DMS114 treated with DMSO at 0.1 percent for 48 hours (cell line): ENCODE measurements at regions not wholly inside any gene's neighbourhood (a gene's known extent, or its start where the extent isn't known, plus 50 kb on each side); places are given as distances from the start of the nearest gene placed in this dataset.
A peak's percentile ranks its signal among the peaks of the same experiment; 100 is the strongest.
"Not testable (repeated sequence)": the region's sequence is repeated elsewhere in the genome, so short reads cannot be mapped to it uniquely, and the experiment has no call there.

ENCODE experiments used
- DNase-seq: peaks from one replicate; lab custom pipeline; 2025; ENCODE audit not compliant: unreplicated experiment; lab: John Stamatoyannopoulos, UW

- DNase-seq = no peak
Observed at GRCh38 chr16:75780669-75781068, 54.4 kb upstream of the CPHXL start.

GRCh38 chr16:75781683-75782343 lies 55.5 kb upstream of the CPHXL start:
- DNase-seq = no peak

GRCh38 chr16:75787440-75787839 lies 61.1 kb upstream of the CPHXL start:
- no peak for DNase-seq

- peak; percentile 61 for DNase-seq
Observed at GRCh38 chr16:75789237-75789636, 62.9 kb upstream of the CPHXL start.

- DNase-seq = no peak
Observed at GRCh38 chr16:75792771-75793492, 66.6 kb upstream of the CPHXL start.

- DNase-seq = no peak
Observed at GRCh38 chr16:75793641-75794040, 67.4 kb upstream of the CPHXL start.

- DNase-seq = no peak
Observed at GRCh38 chr16:75794426-75794825, 68.1 kb upstream of the CPHXL start.

- DNase-seq = no peak
Observed at GRCh38 chr16:75798714-75799113, 72.4 kb upstream of the CPHXL start.

- DNase-seq = no peak
Observed at GRCh38 chr16:75801307-75801706, 75.0 kb upstream of the CPHXL start.

GRCh38 chr16:75803753-75804152 lies 77.5 kb upstream of the CPHXL start:
- no peak for DNase-seq

- DNase-seq = no peak
Observed at GRCh38 chr16:75804368-75804767, 78.1 kb upstream of the CPHXL start.

- DNase-seq = no peak
Observed at GRCh38 chr16:75805946-75806345, 79.7 kb upstream of the CPHXL start.

GRCh38 chr16:75806487-75806886 lies 80.2 kb upstream of the CPHXL start:
- DNase-seq = no peak

GRCh38 chr16:75810342-75810741 lies 84.1 kb upstream of the CPHXL start:
- DNase-seq = no peak

GRCh38 chr16:75811020-75811634 lies 84.8 kb upstream of the CPHXL start:
- no peak for DNase-seq

GRCh38 chr16:75818491-75818890 lies 92.2 kb upstream of the CPHXL start:
- DNase-seq = no peak

GRCh38 chr16:75820672-75821071 lies 94.4 kb upstream of the CPHXL start:
- DNase-seq = no peak

GRCh38 chr16:75821117-75821516 lies 94.8 kb upstream of the CPHXL start:
- DNase-seq = no peak

- DNase-seq = not testable (repeated sequence)
Observed at GRCh38 chr16:75825750-75826149, 99.5 kb upstream of the CPHXL start.

- DNase-seq = not testable (repeated sequence)
Observed at GRCh38 chr16:75827372-75828038, 101.2 kb upstream of the CPHXL start.

- DNase-seq = not testable (repeated sequence)
Observed at GRCh38 chr16:75833385-75833784, 107.1 kb upstream of the CPHXL start.
